HG02678 (cell line): ENCODE measurements at regions not wholly inside any gene's neighbourhood (a gene's known extent, or its start where the extent isn't known, plus 50 kb on each side); places are given as distances from the start of the nearest gene placed in this dataset.
"Not testable (repeated sequence)": the region's sequence is repeated elsewhere in the genome, so short reads cannot be mapped to it uniquely, and the experiment has no call there.

ENCODE experiments used
- ATAC-seq: cut with Tn5 transposase; IDR thresholded peaks from one replicate; pipeline ENCODE4 v1.9.1; 2021; ENCODE audit warnings: mild to moderate bottlenecking, moderate library complexity; ENCODE audit not compliant: unreplicated experiment

DNA sequence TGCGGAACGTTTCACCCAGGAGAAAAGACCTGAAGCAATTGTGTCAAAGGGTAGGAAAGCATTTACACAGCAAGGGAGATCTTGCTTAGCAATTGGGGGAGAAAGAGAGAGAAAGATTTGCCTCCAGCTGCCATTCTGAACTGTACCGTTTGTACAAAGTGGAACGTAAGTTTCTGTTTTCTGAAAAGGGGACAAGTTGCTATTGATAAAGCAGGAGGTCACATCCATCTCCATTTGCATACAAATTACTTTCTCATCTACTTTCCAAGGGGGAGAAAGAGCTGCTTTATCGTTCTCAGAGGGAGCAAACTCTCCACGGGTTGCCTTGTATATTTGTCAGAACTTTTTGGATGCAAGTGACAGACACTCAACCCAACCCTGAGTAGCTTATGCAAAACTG lies 92.0 kb upstream of the CARD11 start:
- ATAC-seq = no peak

DNA sequence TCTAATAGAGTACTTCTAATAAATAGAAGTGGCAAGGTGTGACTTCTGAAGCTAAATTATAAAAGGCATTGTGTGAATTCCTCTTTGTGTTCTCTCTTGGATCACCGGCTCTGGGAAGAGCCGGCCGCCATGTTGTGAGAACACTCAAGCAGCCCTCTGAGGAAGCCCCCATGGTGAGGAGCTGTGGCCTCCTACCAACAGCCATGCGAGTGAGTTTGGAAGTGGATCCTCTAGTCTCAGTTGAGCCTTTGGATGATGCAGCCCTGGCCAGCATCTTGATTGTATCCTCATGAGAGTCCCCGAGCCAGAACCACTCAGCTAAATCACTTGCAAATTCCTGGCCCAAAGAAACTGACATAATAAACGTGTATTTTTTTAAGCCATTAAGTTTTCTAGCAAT lies 94.5 kb upstream of the CARD11 start:
- ATAC-seq = no peak

DNA sequence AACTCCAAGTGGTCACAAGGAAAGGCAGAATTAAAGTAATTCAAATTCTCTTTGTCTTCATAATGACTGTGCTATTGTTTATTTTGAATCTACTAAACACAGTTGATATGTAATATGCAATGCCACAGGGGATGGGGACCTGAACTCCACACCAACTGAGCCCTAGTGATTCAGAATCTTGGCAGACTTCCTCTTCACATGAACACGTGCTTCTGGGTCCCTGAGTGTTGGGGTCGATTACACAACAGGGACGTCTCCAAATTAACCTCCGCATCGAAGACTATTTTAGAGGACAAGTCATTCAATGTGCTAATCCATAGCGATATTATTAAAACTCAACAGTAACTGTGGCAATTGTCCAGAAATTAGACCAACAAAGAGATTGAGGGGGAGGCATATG lies 95.3 kb upstream of the CARD11 start:
- no peak for ATAC-seq

DNA sequence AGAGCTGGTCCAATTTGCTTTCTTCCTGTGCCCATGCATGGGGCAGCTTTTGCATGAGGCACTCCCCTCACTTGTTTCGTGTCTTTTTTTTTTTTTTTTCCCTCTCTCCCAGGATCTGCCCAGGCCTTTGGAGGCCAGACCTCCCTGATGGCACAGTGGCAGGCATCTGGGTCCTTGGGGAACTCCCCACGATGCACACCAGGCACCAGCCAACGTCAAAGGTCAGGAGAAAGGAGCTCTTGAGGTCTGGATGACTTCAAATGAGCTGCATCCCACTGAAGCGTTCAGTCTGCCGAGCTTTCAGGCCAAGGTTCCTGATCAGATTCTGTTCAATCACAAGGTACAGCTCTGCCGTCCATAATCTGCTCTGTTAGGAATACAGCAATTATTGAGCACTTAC lies 97.2 kb upstream of the CARD11 start:
- ATAC-seq = no peak

DNA sequence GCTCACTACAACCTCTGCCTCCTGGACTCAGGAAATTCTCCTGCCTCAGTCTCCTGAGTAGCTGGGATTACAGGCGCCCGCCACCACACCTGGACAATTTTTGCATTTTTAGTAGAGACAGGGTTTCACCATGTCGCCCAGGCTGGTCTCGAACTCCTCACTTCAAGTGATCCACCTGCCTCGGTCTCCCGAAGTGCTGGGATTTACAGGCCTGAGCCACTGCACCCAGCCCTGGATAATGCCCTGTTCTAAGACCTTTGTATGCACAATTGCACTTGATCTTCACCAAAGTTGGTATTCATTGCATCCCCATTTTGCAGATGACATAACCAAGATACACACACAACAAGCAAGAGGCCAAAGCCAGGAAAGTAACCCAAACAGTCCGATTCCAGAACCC lies 97.7 kb upstream of the CARD11 start:
- ATAC-seq = no peak

DNA sequence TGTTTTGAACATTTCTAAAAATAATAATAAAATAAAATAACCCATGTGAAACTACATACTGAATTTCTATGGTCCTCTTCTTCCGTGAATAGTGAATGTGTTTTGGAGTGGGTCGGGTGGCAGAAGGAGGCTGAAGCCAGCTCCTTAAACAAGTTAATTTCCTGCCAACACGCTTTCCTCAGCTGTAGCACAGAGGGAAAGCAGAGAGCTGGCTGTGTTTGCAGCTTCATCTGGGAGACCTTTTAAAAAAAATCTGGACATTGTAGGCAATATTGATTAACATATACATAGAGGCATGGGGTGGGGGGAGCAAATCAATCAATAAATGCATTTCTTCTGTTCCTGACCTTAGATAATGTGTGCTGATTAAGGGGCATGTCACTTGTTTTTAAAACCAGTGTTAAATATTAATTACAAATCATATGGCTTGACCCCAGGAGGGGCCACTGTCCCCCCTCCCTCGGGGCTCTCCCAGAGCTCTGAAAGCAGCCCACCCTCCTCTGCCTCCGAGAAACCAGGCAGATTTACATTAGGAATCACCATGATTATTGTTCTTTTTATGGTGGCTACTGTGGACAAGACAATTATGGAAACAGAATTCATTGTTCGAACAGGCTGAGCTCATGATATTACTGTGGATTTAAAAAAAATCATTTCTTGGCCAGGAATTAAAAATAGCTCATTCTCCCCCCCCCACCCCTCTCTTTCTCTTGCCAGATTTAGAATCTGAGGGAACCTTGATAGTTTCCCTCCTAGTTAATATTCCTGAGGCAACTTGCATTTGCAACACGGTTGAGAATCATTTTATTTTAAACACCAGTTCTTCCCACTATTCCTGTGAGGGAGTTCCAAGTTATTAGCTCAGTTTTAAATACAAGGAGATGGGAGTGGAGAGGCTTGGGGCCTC lies 100.5 kb upstream of the CARD11 start:
- no peak for ATAC-seq

DNA sequence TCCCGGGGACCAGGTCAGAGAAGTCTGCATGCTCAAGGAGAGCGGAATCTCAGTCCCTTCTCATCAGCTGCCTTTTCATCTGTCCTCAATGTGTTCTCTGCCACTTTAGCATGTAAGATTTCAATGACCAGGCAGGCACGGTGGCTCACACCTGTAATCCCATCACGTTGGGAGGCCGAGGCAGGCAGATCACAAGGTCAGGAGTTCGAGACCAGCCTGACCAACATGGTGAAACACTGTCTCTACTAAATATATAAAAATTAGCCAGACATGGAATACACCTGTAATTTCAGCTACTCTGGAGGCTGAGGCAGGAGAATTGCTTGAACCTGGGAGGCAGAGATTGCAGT lies 101.1 kb upstream of the CARD11 start:
- ATAC-seq = not testable (repeated sequence)

DNA sequence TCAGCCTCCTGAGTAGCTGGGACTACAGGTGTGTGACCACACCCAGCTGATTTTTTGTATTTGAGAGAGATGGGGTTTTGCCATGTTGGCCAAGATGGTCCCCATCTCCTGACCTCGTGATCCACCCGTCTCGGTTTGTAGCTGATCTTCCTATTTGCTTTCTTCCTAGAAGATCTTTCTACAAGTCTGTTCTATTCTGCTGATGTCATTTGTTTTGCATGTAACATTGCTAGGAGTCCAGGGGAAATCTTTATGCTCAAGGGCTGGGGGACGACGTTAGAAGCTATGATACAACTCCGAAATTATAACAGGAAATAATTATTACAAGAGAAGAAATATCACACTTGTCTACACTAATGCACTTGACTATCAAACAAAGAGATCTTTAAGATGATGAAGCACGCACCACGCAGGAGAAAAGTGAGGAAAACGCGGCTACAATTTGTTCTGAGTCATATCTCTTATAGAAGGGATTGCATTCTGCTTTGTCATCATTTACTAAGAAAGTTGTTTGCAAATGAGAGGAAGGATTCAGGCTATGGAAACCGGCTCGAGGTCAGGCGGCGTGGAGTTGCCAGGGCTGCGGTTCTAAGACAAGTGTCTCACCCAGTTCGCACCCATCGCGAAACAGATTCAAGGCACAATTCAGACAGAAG lies 103.0 kb upstream of the CARD11 start:
- no peak for ATAC-seq

DNA sequence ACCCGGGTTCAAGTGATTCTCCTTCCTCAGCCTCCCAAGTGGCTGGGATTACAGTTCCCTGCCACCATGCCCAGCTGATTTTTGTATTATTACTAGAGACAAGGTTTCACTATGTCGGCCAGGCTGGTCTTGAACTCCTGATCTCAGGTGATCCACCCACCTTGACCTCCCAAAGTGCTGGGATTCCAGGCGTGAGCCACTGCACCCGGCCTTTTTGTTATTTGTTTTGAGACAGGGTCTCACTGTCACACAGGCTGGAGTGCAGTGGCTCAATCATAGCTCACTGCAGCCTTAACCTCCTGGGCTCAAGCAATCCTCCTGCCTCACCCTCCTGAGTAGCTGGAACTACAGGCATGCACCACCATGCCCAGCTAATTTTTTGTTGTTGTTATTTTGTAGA lies 104.8 kb upstream of the CARD11 start:
- ATAC-seq = not testable (repeated sequence)

DNA sequence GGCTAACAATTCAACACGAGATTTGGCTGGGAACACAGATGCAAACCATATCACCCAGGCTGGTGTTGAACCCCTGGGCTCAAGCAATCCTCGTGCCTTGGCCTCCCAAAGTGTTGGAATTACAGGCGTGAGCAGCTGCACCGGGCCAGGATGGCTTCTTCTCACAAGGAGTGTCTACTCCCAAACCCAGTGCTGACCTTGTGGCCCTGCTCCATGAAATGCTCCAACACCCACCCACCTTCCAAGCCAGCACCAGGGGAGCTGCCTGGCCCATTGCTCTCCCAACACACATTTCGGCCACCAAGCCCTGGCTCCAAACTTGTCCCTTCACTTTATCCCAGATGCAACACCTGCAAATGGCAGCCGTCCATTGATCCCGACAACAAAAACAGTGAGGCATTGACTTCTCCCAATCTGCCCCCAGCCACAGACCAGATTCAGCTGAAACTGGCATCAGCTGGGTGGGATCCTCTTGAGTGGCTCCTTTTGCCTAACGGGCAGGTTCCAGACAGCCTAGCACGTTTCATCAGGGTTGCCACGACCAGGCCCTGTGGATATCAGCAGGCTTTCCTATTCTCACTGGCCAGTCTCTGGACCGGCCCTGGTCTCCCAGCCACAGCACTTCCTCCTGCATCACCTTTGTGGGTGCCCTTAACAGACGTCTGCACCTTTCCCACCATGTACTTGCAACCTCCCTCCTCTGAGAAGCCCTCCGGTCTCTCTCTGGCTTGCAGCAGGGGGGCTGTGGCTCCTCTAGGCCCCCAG lies 105.7 kb upstream of the CARD11 start:
- no peak for ATAC-seq

DNA sequence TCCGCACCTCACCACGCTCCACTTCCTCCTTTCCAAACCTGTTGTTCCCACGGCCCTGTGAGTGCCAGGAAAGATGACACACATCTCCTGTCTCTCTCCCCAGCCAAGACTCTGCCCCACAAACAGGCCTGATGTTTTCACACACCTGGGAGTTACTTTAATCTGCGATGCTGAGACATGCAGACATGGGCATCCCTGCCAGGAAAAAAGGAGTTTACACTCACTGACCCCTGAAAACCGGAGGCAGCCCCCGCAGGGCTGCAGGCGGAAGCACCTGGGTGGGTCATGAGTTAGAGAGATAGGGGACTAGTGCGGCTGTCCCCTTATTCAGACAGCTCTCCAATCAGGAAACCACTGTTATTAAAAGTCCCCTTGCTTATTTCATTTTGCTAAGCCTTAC lies 106.4 kb upstream of the CARD11 start:
- no peak for ATAC-seq

DNA sequence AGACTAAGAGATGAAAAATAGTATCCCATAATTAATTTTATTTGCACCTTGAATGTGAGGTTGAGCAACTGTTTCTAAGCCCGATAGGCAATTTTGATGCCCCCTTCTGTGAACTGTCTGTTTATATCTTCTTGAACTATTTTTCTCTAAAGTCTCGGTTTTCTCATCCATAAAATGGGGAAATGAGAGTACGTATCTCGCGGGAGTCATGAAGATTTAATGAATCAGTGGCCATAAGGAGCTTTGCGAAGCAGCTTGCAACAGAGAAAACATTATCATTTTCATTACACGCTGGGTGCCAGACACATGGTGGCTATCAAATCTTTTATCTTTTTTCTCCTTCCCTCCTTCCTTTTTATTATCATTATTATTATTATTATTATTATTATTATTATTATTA lies 108.1 kb upstream of the CARD11 start:
- ATAC-seq = no peak

DNA sequence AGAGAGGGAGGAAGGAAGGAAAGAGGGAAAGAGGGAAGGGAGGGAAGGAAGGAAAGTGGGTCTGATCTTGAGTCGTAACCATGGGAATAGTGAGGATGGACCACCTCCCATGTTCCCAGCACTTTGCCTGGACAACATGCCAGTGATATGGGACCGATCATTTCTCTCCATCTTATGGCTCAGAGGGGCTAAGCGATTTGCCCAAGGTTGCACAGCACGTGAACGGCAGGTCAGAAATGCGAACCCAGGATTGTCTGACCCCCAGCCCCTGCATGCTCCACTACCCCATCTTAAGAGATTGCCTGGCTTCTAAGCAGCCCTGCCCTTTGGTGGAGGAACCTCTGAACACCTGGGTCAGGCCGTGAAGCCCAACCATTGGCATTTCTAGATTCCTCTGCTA lies 109.0 kb upstream of the CARD11 start:
- ATAC-seq = no peak

DNA sequence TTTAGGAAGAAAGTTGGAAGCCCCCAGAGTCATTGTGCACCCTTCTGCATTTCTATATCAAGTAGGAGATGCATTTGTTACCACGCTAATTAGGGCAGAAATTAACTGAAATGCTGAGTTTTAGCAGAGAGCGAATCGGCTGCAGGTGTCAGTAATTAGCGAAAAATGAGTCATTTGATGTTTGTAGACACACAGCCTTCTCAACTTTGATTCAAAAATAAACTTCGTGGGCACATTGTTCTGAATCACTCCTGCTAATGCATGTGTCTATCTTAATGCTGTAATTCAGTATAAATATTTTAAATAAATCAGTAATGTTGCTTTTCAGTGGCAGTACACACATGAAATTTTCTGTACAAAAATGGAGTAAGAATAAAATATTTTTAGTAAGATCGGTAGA lies 109.5 kb upstream of the CARD11 start:
- ATAC-seq = no peak

DNA sequence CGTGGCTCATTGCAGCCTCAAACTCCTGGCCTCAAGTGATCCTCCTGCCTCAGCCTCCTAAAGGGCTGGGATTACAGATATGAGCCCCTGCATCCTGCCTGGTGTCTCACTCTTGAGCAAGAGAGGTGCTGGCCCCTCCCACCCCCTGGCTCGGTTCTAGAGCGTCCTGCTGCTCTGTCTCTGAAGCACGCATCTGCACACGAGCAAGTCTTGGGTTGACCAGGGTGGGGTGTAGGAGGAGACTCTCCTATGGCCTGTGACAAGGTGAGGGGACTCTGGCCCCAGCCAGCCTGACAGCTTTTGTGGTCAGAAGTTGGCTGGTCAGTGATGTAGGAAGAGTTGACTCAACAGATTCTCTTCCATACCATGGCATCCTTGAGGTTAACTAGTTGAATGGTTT lies 110.7 kb upstream of the CARD11 start:
- no peak for ATAC-seq

DNA sequence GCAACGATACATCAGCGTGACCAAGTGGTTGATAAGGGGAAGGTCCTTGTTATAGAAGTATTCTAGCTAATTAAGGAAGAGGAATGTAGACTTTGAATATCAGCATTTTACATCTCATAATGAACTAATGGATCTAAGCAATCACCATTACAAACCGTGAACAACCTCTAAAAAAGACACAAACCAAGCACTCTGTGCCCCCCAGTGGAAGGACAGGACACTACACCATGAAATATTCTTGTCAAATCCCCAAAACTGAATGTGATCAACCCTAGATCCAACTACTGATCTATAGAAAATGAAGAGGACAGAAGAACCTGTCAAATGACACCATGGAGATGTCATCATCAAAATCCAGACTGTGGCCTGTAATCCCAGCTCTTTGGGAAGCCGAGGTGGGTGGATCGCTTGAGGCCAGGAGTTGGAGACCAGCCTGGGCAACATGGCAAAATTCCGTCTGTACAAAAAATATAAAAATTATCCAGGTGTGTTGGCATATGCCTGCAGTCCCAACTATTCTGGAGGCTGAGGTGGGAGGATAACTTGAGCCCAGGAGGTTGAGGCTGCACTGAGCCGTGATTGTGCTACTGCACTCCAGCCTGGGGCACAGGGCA lies 111.3 kb upstream of the CARD11 start:
- ATAC-seq = peak; percentile 49

DNA sequence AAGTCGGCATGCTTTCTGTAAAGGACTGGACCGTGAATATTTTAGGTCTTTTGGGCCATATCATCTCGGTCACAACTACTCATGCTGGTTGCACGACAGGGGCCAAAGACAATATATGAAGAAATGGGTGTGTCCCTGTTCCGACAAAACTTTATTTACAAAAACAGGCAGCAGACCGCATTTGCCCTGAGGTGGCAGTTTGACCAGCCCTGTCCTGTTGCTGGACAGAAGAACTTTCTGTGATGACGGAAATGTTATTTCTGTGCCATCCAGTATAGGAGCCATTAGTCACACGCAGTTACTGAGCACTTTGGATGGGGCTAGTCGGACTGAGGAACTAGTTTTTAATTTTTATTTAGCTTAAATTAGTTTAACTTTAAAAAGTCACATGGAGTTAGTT lies 112.8 kb upstream of the CARD11 start:
- no peak for ATAC-seq

DNA sequence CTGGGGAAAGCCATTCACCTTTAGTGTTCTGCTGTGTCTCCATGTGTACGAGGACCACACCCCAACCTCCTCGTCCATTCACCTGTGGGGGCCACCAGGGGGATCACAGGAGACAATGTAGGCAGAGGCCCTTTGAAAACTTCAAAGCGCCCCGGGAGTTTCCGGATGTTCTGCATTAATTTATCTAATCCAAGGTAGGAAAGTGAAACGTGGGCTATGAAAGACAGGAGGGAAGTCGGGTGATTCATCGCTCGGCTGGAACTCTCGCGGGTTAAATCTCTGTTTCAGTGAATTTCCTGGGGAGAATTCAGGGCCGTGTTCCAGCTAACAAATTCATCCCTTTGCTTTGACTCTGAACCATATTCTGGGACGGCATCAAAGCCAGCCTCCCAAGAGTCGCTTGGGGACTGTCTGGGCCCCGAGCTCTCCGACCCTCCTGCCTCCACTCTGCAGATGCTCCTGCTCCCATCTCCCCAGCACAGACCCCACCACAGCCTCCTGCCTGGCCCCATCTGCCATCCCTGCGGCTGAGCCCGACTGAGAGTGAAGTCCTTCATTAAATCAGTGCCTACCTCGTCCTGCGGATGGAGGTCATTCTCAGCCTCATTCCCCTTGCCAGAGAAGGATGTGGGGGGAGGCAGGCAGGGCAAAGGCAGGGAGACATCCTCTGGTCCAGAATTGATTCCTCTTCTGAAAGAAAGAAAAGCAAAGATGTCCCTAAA lies 114.1 kb upstream of the CARD11 start:
- ATAC-seq = no peak

DNA sequence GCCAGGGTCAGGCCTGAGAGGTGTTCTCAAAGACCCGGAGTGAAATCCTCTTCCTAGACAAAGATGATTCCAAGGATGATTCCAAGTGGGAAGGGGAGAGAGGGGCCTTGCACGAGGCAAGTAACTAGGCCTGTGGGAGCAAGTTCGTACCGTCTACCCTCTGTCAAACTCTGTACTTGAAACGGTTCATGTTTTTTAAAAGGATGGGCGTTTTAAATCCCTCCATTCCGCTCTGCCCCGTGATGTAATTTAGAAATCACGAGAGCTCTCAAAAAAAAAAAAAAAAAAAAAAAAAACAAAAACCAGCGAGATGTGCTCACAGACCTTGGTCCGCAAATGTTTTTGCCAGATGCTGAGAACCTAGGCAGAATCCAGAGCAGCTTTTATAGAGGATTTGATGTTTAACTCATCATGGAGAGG lies 114.7 kb upstream of the CARD11 start:
- no peak for ATAC-seq

DNA sequence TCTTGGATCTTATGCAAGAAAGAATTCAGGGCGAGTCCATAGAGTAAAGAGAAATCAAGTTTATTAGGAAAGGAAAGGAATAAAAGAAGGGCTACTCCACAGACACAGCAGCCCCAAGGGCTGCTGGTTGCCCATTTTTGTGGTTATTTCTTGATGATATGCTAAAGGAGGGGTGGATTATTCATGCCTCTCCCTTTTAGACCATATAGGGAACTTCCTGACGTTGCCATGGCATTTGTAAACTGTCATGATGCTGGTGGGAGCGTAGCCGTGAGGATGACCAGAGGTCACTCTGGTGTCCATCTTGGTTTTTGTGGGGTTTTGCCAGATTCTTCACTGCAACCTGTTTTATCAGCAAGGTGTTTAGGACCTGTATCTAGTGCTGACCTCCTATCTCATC lies 115.4 kb upstream of the CARD11 start:
- ATAC-seq = no peak

DNA sequence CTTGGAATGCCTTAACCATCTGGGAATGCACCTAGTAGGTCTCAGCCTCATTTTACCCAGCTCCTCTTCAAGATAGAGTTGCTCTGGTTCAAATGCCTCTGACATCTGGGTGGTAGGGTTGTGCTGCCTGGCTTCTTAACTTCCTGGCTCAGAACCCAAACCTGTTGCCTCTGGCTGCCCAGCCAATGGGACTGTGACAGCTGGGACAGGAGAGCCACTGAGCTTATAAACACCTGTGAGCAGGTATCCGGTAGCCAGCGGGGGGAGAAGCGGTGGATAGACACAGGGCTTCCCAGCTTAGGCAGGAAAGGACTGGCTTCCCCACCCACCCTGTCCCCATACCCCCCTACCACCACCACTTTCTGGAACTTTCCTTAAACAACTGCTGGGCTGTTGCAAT lies 115.8 kb upstream of the CARD11 start:
- ATAC-seq = no peak
